Mesothelial cell of epicardium (in vitro differentiated cells): ENCODE measurements at regions not wholly inside any gene's neighbourhood (a gene's known extent, or its start where the extent isn't known, plus 50 kb on each side); places are given as distances from the start of the nearest gene placed in this dataset.
"Not testable (repeated sequence)": the region's sequence is repeated elsewhere in the genome, so short reads cannot be mapped to it uniquely, and the experiment has no call there.

ENCODE experiments used
- DNase-seq, 2 experiments: peaks; one replicate each; pipeline ENCODE4 v3.0.0; 2021; ENCODE audit warnings: low spot score in 2 of 2; ENCODE audit not compliant: unreplicated experiment in 2 of 2
- H3K27ac Mint-ChIP-seq: 2 replicates; pipeline ENCODE4 v1.8.0; 2021; ENCODE audit warnings: mixed read lengths
- H3K27me3 Mint-ChIP-seq: 2 replicates; pipeline ENCODE4 v1.8.0; 2021; ENCODE audit warnings: low read depth, mixed read lengths
- H3K36me3 Mint-ChIP-seq: 2 replicates; pipeline ENCODE4 v1.8.0; 2021; ENCODE audit warnings: mixed read lengths
- H3K4me1 Mint-ChIP-seq: 2 replicates; pipeline ENCODE4 v1.8.0; 2021; ENCODE audit warnings: mixed read lengths
- H3K4me3 Mint-ChIP-seq: 2 replicates; pipeline ENCODE4 v1.8.0; 2021; ENCODE audit warnings: mild to moderate bottlenecking, moderate library complexity, mixed read lengths
- H3K9me3 Mint-ChIP-seq: 2 replicates; pipeline ENCODE4 v1.8.0; 2021; ENCODE audit warnings: mixed read lengths
- CTCF ChIP-seq: fragments of 200-600 bp; sonication (generic); IDR thresholded peaks from one replicate; pipeline ENCODE4 v1.5.0; 2021; ENCODE audit warnings: antibody characterized with exemption; ENCODE audit not compliant: unreplicated experiment

GRCh38 chr3:125675791-125676190, 80.5 kb upstream of the OSBPL11 start:
- no peak overlapping the region for H3K4me3 Mint-ChIP-seq
- no peaks in the 10 kb centered on the region for H3K9me3 Mint-ChIP-seq
- H3K27me3 Mint-ChIP-seq, result no peaks in the 10 kb centered on the region
- DNase-seq, result no peak
- no peaks in the 10 kb centered on the region for H3K36me3 Mint-ChIP-seq
- H3K4me1 Mint-ChIP-seq, result peaks cover 2% of the 10 kb centered on the region
- TF ChIP-seq CTCF, result no peak
- no peak overlapping the region for H3K27ac Mint-ChIP-seq

GRCh38 chr3:125679258-125679657, 84.0 kb upstream of the OSBPL11 start:
- peaks cover 8% of the 10 kb centered on the region for H3K4me1 Mint-ChIP-seq
- no peaks in the 10 kb centered on the region for H3K27me3 Mint-ChIP-seq
- H3K4me3 Mint-ChIP-seq, result no peak overlapping the region
- no peak for TF ChIP-seq CTCF
- no peaks in the 10 kb centered on the region for H3K9me3 Mint-ChIP-seq
- no peak overlapping the region for H3K27ac Mint-ChIP-seq
- no peak for DNase-seq
- H3K36me3 Mint-ChIP-seq, result no peaks in the 10 kb centered on the region

- TF ChIP-seq CTCF, result no peak
- Mint-ChIP-seq H3K36me3 (no peaks in the 10 kb centered on the region), H3K4me3 (no peak overlapping the region), H3K4me1 (peaks cover 9% of the 10 kb centered on the region), H3K9me3 (no peaks in the 10 kb centered on the region), H3K27ac (no peak overlapping the region), H3K27me3 (no peaks in the 10 kb centered on the region)
- DNase-seq, result no peak
Measured at GRCh38 chr3:125681146-125681545, 85.8 kb upstream of the OSBPL11 start.

GRCh38 chr3:125681906-125682305, 86.6 kb upstream of the OSBPL11 start:
- not testable (repeated sequence) for DNase-seq, H3K36me3 Mint-ChIP-seq, H3K9me3 Mint-ChIP-seq, H3K27me3 Mint-ChIP-seq, H3K4me3 Mint-ChIP-seq, H3K27ac Mint-ChIP-seq, H3K4me1 Mint-ChIP-seq

- DNase-seq, H3K4me1 Mint-ChIP-seq, H3K4me3 Mint-ChIP-seq, H3K27me3 Mint-ChIP-seq, H3K9me3 Mint-ChIP-seq, H3K36me3 Mint-ChIP-seq: not testable (repeated sequence)
- peak overlapping the region; percentile 61 for H3K27ac Mint-ChIP-seq
Measured at GRCh38 chr3:125682610-125683009, 87.3 kb upstream of the OSBPL11 start.

- H3K4me3 Mint-ChIP-seq, result no peak overlapping the region
- no peak for DNase-seq
- no peak for TF ChIP-seq CTCF
- no peaks in the 10 kb centered on the region for H3K9me3 Mint-ChIP-seq
- no peaks in the 10 kb centered on the region for H3K27me3 Mint-ChIP-seq
- H3K27ac Mint-ChIP-seq, result peak overlapping the region; percentile 61
- H3K36me3 Mint-ChIP-seq, result no peaks in the 10 kb centered on the region
- peaks cover 9% of the 10 kb centered on the region for H3K4me1 Mint-ChIP-seq
Measured at GRCh38 chr3:125683067-125683829, 88.0 kb upstream of the OSBPL11 start.

- Mint-ChIP-seq H3K27me3 (no peaks in the 10 kb centered on the region), H3K36me3 (no peaks in the 10 kb centered on the region), H3K4me3 (no peak overlapping the region), H3K27ac (no peak overlapping the region), H3K9me3 (no peaks in the 10 kb centered on the region), H3K4me1 (peaks cover 9% of the 10 kb centered on the region)
- no peak for TF ChIP-seq CTCF
- DNase-seq, result no peak
Measured at GRCh38 chr3:125684199-125684598, 88.9 kb upstream of the OSBPL11 start.

GRCh38 chr3:125685741-125686140, 90.4 kb upstream of the OSBPL11 start:
- H3K36me3 Mint-ChIP-seq, H3K27ac Mint-ChIP-seq, DNase-seq, H3K4me1 Mint-ChIP-seq, H3K4me3 Mint-ChIP-seq, H3K27me3 Mint-ChIP-seq, H3K9me3 Mint-ChIP-seq: not testable (repeated sequence)
